Neural progenitor cell (in vitro differentiated cells): ENCODE measurements at regions not wholly inside any gene's neighbourhood (a gene's known extent, or its start where the extent isn't known, plus 50 kb on each side); places are given as distances from the start of the nearest gene placed in this dataset.

ENCODE experiments used
- DNase-seq: peaks from one replicate; pipeline ENCODE4 v3.0.0-alpha.2; 2016; ENCODE audit warnings: low spot score
- H2AFZ ChIP-seq: fragments of 200-600 bp; sonication (generic); replicated peaks from 2 replicates; pipeline ENCODE4 v1.6.1; 2016; ENCODE audit warnings: antibody characterized with exemption
- H3F3A ChIP-seq: fragments of 200-600 bp; sonication (generic); 2 replicates; pipeline ENCODE4 v1.6.1; 2016; ENCODE audit warnings: antibody characterized with exemption, low read depth
- H3K27ac ChIP-seq: fragments of 200-600 bp; sonication (generic); 2 replicates; pipeline ENCODE4 v1.5.1; 2016; ENCODE audit warnings: mild to moderate bottlenecking
- H3K27me3 ChIP-seq: fragments of 200-600 bp; sonication (generic); 2 replicates; pipeline ENCODE4 v1.6.1; 2016; ENCODE audit warnings: mild to moderate bottlenecking, moderate library complexity
- H3K36me3 ChIP-seq: fragments of 200-600 bp; sonication (generic); 2 replicates; pipeline ENCODE4 v1.5.1; 2016
- H3K4me1 ChIP-seq: fragments of 200-600 bp; sonication (generic); 2 replicates; pipeline ENCODE4 v1.6.1; 2016; ENCODE audit warnings: mixed run types
- H3K4me2 ChIP-seq: fragments of 200-600 bp; sonication (generic); 2 replicates; pipeline ENCODE4 v1.6.1; 2016
- H3K4me3 ChIP-seq: fragments of 200-600 bp; sonication (generic); 2 replicates; pipeline ENCODE4 v1.5.1; 2016
- H3K79me2 ChIP-seq: fragments of 200-600 bp; sonication (generic); 2 replicates; pipeline ENCODE4 v1.6.1; 2016; ENCODE audit warnings: low read depth
- H3K9ac ChIP-seq: fragments of 200-600 bp; sonication (generic); 2 replicates; pipeline ENCODE4 v1.6.1; 2016
- H3K9me3 ChIP-seq: fragments of 200-600 bp; sonication (generic); 2 replicates; pipeline ENCODE4 v1.5.1; 2016; ENCODE audit warnings: low read depth
- H4K20me1 ChIP-seq: fragments of 200-600 bp; sonication (generic); 2 replicates; pipeline ENCODE4 v1.6.1; 2016; ENCODE audit warnings: low read depth
- H3K27ac Mint-ChIP-seq: 3 replicates; pipeline ENCODE4 v1.8.0; 2021; ENCODE audit warnings: mixed read lengths
- H3K27me3 Mint-ChIP-seq: 2 replicates; pipeline ENCODE4 v1.8.0; 2022; ENCODE audit warnings: low read depth, mild to moderate bottlenecking, inconsistent platforms, moderate library complexity, mixed read lengths; ENCODE audit not compliant: insufficient read depth
- H3K36me3 Mint-ChIP-seq: 3 replicates; pipeline ENCODE4 v1.8.0; 2021; ENCODE audit warnings: mixed read lengths
- H3K4me1 Mint-ChIP-seq: 3 replicates; pipeline ENCODE4 v1.8.0; 2021; ENCODE audit warnings: mixed read lengths
- H3K4me3 Mint-ChIP-seq: 3 replicates; pipeline ENCODE4 v1.8.0; 2021; ENCODE audit warnings: mild to moderate bottlenecking, moderate library complexity, mixed read lengths
- H3K9me3 Mint-ChIP-seq: 3 replicates; pipeline ENCODE4 v1.8.0; 2020; ENCODE audit warnings: mixed read lengths
- CTCF ChIP-seq: fragments of 200-600 bp; sonication (generic); IDR thresholded peaks from 2 replicates; pipeline ENCODE4 v1.5.1; 2017; ENCODE audit warnings: antibody characterized with exemption, mild to moderate bottlenecking
- EZH2 ChIP-seq: fragments of 200-600 bp; sonication (generic); IDR thresholded peaks from 2 replicates; pipeline ENCODE4 v1.6.1; 2017; ENCODE audit warnings: antibody characterized with exemption, mild to moderate bottlenecking, moderate library complexity
- EZH2phosphoT487 ChIP-seq: fragments of 200-600 bp; sonication (generic); IDR thresholded peaks from 2 replicates; pipeline ENCODE4 v1.6.1; 2017; ENCODE audit warnings: antibody characterized with exemption

- H3K4me1 Mint-ChIP-seq, result no peaks in the 10 kb centered on the region
Observed at GRCh38 chr17:53137869-53138268, 684.9 kb upstream of the KIF2B start.

DNA sequence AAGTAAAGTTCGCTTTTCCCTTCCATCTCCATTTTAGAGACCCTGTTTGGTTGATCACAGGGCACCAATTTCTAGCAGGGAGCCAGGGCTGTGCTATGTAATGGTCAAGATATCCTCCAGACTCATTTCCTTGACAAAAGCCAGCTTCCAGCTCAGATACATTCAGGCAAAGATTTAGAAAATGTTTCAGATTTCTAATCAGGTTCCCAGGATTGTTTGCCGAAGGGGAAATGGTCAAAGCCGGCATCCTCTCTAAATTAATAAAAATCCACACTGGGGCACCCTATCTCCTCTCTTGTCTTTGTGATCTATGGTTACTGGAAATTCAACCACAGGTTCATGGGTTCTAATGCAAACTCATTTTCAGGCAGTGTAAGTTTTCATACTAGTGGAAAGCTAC, 686.8 kb upstream of the KIF2B start:
- no peaks in the 10 kb centered on the region for H3F3A ChIP-seq
- Mint-ChIP-seq H3K36me3 (no peaks in the 10 kb centered on the region), H3K27me3 (peaks cover 2% of the 10 kb centered on the region), H3K27ac (no peak overlapping the region), H3K9me3 (no peaks in the 10 kb centered on the region), H3K4me3 (no peak overlapping the region), H3K4me1 (no peaks in the 10 kb centered on the region)
- H3K27me3 ChIP-seq, result no peaks in the 10 kb centered on the region
- no peak overlapping the region for H3K27ac ChIP-seq
- no peaks in the 10 kb centered on the region for H3K9me3 ChIP-seq
- no peak overlapping the region for H2AFZ ChIP-seq
- H3K79me2 ChIP-seq, result no peaks in the 10 kb centered on the region
- TF ChIP-seq CTCF, result no peak
- no peak for TF ChIP-seq EZH2phosphoT487
- no peak for TF ChIP-seq EZH2
- H3K4me3 ChIP-seq, result no peak overlapping the region
- no peaks in the 10 kb centered on the region for H4K20me1 ChIP-seq
- no peaks in the 10 kb centered on the region for H3K36me3 ChIP-seq
- H3K4me1 ChIP-seq, result no peaks in the 10 kb centered on the region
- DNase-seq, result no peak
- H3K9ac ChIP-seq, result no peak overlapping the region
- H3K4me2 ChIP-seq, result no peak overlapping the region

More at GRCh38 chr17:53137869-53138268, 684.9 kb upstream of the KIF2B start:
- Histone ChIP-seq H3K36me3 (no peaks in the 10 kb centered on the region), H3K9ac (no peak overlapping the region), H3F3A (no peaks in the 10 kb centered on the region), H3K27me3 (no peaks in the 10 kb centered on the region), H3K9me3 (no peaks in the 10 kb centered on the region), H3K79me2 (no peaks in the 10 kb centered on the region), H3K27ac (no peak overlapping the region), H2AFZ (no peak overlapping the region), H4K20me1 (no peaks in the 10 kb centered on the region), H3K4me1 (peaks cover 2% of the 10 kb centered on the region), H3K4me2 (no peak overlapping the region), H3K4me3 (no peak overlapping the region)
- H3K27ac Mint-ChIP-seq, result no peak overlapping the region
- TF ChIP-seq CTCF, result no peak
- no peak for TF ChIP-seq EZH2phosphoT487
- no peak for TF ChIP-seq EZH2
- H3K36me3 Mint-ChIP-seq, result no peaks in the 10 kb centered on the region
- peaks cover 2% of the 10 kb centered on the region for H3K27me3 Mint-ChIP-seq
- H3K9me3 Mint-ChIP-seq, result no peaks in the 10 kb centered on the region
- no peak overlapping the region for H3K4me3 Mint-ChIP-seq
- no peak for DNase-seq

DNA sequence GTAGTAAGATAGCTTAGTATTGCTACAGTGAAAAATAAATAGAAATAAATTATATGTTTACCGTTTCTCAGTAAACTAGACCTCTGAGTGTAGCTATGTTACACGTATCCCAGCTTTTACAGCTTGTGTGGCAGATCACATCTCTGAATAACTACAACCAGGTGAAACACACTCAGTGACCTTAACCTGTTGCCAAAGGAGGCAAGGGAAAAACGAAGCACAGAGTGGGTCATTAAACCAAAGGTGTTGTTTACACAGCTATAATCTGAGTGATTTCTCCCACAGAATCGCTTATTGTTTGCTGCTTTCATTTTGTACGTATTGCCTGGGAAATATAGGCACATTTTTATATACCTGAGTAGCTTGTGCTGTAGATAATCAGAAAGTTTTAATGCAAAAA, 688.2 kb upstream of the KIF2B start:
- DNase-seq, result no peak
- no peak overlapping the region for H3K27ac Mint-ChIP-seq
- H3K27me3 Mint-ChIP-seq, result peaks cover 2% of the 10 kb centered on the region

More for the DNA sequence above, 688.2 kb upstream of the KIF2B start:
- H3K4me1 Mint-ChIP-seq, result no peaks in the 10 kb centered on the region
- no peak overlapping the region for H3K4me3 ChIP-seq
- no peak for TF ChIP-seq CTCF
- TF ChIP-seq EZH2phosphoT487, result no peak
- no peaks in the 10 kb centered on the region for H3F3A ChIP-seq
- no peaks in the 10 kb centered on the region for H3K36me3 ChIP-seq
- H3K27ac ChIP-seq, result no peak overlapping the region
- H3K9ac ChIP-seq, result no peak overlapping the region
- no peak overlapping the region for H3K4me2 ChIP-seq
- no peaks in the 10 kb centered on the region for H3K27me3 ChIP-seq
- H3K36me3 Mint-ChIP-seq, result no peaks in the 10 kb centered on the region
- no peak overlapping the region for H3K4me3 Mint-ChIP-seq
- H4K20me1 ChIP-seq, result no peaks in the 10 kb centered on the region
- no peaks in the 10 kb centered on the region for H3K4me1 ChIP-seq
- no peaks in the 10 kb centered on the region for H3K9me3 Mint-ChIP-seq
- H2AFZ ChIP-seq, result no peak overlapping the region
- no peaks in the 10 kb centered on the region for H3K79me2 ChIP-seq
- no peaks in the 10 kb centered on the region for H3K9me3 ChIP-seq
